ENCODE measurements at regions not wholly inside any gene's neighbourhood (a gene's known extent, or its start where the extent isn't known, plus 50 kb on each side); places are given as distances from the start of the nearest gene placed in this dataset.

DNA sequence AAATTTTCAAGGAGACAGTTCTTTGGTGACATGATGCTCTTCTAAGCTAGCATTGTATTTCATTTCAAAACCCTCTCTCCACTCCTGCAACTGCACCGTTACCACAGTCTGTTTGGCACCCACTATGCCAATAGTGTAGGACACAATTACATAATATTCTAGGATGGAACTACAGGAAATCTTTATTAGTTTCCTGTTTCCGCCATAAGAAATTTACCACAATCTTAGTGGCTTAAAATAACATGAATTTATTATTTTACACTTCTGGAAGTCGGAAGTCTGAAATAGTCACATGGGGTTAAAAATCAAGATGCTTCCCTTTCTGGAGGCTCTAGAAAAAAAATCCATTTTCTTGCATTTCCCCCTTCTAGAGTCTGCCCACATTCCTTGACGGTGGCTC lies 733.1 kb downstream of the HDGFL1 start:
- TF ChIP-seq, protein P1, sequence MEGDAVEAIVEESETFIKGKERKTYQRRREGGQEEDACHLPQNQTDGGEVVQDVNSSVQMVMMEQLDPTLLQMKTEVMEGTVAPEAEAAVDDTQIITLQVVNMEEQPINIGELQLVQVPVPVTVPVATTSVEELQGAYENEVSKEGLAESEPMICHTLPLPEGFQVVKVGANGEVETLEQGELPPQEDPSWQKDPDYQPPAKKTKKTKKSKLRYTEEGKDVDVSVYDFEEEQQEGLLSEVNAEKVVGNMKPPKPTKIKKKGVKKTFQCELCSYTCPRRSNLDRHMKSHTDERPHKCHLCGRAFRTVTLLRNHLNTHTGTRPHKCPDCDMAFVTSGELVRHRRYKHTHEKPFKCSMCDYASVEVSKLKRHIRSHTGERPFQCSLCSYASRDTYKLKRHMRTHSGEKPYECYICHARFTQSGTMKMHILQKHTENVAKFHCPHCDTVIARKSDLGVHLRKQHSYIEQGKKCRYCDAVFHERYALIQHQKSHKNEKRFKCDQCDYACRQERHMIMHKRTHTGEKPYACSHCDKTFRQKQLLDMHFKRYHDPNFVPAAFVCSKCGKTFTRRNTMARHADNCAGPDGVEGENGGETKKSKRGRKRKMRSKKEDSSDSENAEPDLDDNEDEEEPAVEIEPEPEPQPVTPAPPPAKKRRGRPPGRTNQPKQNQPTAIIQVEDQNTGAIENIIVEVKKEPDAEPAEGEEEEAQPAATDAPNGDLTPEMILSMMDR (IDR thresholded peaks at IDR 0.05), result no peak
- TF ChIP-seq POLR2A (IDR thresholded peaks at IDR 0.05), result no peak
- no peak for TF ChIP-seq POLR2AphosphoS5 (IDR thresholded peaks at IDR 0.05)
- TF ChIP-seq EP300 (IDR thresholded peaks at IDR 0.05), result no peak

Measured in sigmoid colon (tissue), 4 donors.